ENCODE measurements at regions not wholly inside any gene's neighbourhood (a gene's known extent, or its start where the extent isn't known, plus 50 kb on each side); places are given as distances from the start of the nearest gene placed in this dataset.

- no peaks in the 10 kb centered on the region for H3K4me1 ChIP-seq (ENCODE audit: control insufficient read depth, insufficient read depth, low read length)
- H3K9ac ChIP-seq (ENCODE audit: control insufficient read depth, insufficient read depth, low read length) = no peak overlapping the region
- no peaks in the 10 kb centered on the region for H3K36me3 ChIP-seq (ENCODE audit: control insufficient read depth in 2 of 2, insufficient read depth in 2 of 2, low read length in 1 of 2)
- TF ChIP-seq CTCF (IDR thresholded peaks at IDR 0.05 in 2 of 3, conservative IDR thresholded peaks at IDR 0.05 in 1 of 3; ENCODE audit: control insufficient read depth in 2 of 3, extremely low read depth in 1 of 3, insufficient read depth in 1 of 3, low read depth in 3 of 3, low read length in 3 of 3) (peak; percentile 35 to 55 (median 40)), RAD21 (IDR thresholded peaks at IDR 0.05; ENCODE audit: insufficient read depth, low read depth, low read length) (0 out of 2 replicates have a peak, but pooled peaks have one; percentile 13), RELB (IDR thresholded peaks at IDR 0.05; ENCODE audit: low read depth) (no peak)
- intact Hi-C loops (cut with micrococcal nuclease; ENCODE audit: unreplicated experiment) = no loop called here
- ATAC-seq (peak; percentile 65; the same call in 2 of the 3 replicates), DNase-seq (ENCODE audit: low read depth, low spot score) (no peak), FAIRE-seq (no peak)
- ChIA-PET RAD21 (ENCODE audit: unreplicated experiment) (no interaction called here), SMC1A (ENCODE audit: uncharacterized antibody, unreplicated experiment) (no interaction called here), POLR2A (no interaction called here), CTCF (interaction anchor here (0.6 to 1.6 kb wide), 3 partner anchors 9 to 413 kb away, joined by 3 to 8 read pairs (median 5); no protein-coding TSS in a partner anchor)
- H2AFZ ChIP-seq (ENCODE audit: control insufficient read depth, low read depth, low read length) = no peak overlapping the region
- H3K79me2 ChIP-seq (ENCODE audit: control insufficient read depth, insufficient read depth, low read length) = no peaks in the 10 kb centered on the region
- no peaks in the 10 kb centered on the region for H3K9me3 ChIP-seq (replicated peaks; ENCODE audit: control insufficient read depth, insufficient read depth, low read length)
- in situ Hi-C loops (cut with MboI) = loop anchor here (5.0 kb wide), 1 partner anchor 413 kb away; no protein-coding TSS in a partner anchor
- no peak overlapping the region for H3K27ac ChIP-seq (ENCODE audit: control insufficient read depth, insufficient read depth)
- no peaks in the 10 kb centered on the region for H3K27me3 ChIP-seq (replicated peaks in 1 of 2; ENCODE audit: control insufficient read depth in 2 of 2, insufficient read depth in 2 of 2, low read length in 1 of 2)
- WGBS (ENCODE audit: insufficient coverage, insufficient replicate concordance, low lambda C conversion rate, missing lambda C conversion rate) = 60% methylated on average over 5 of the region's 5 CpGs
- H4K20me1 ChIP-seq (ENCODE audit: control insufficient read depth, insufficient read depth) = no peaks in the 10 kb centered on the region
- no peak overlapping the region for H3K4me3 ChIP-seq
- no TSS peak for BruUV-seq (replicated peaks)
- no peak overlapping the region for H3K4me2 ChIP-seq (ENCODE audit: control insufficient read depth, insufficient read depth)
Observed at GRCh38 chr2:56130463-56131070, 53.2 kb upstream of the CCDC85A start.

Data from GM12878 (cell line).